HCT116 (cell line): ENCODE measurements at regions not wholly inside any gene's neighbourhood (a gene's known extent, or its start where the extent isn't known, plus 50 kb on each side); places are given as distances from the start of the nearest gene placed in this dataset.

Experiments used
- ELF1 ChIP-seq: IDR thresholded peaks from 2 replicates; pipeline ENCODE4 v1.6.1; 2012; ENCODE audit warnings: low read depth, borderline replicate concordance
- EZH2phosphoT487 ChIP-seq: fragments of 200-600 bp; IDR thresholded peaks from 2 replicates; pipeline ENCODE4 v1.6.1; 2018; ENCODE audit warnings: antibody characterized with exemption, borderline replicate concordance
- MAX ChIP-seq: IDR thresholded peaks from 2 replicates; pipeline ENCODE4 v1.6.1; 2012
- POLR2A ChIP-seq: IDR thresholded peaks from 2 replicates; pipeline ENCODE4 v1.7.0; 2011; ENCODE audit warnings: borderline replicate concordance; ENCODE audit not compliant: insufficient read depth, insufficient read length; ENCODE audit errors: extremely low read depth
- POLR2AphosphoS5 ChIP-seq: IDR thresholded peaks from 2 replicates; pipeline ENCODE4 v1.6.1; 2011; ENCODE audit warnings: mild to moderate bottlenecking, low read depth, low read length, moderate library complexity
- RAD21 ChIP-seq: IDR thresholded peaks from 2 replicates; pipeline ENCODE4 v1.6.1; 2012; ENCODE audit warnings: low read depth, mild to moderate bottlenecking
- SIN3A ChIP-seq: IDR thresholded peaks from 2 replicates; pipeline ENCODE4 v1.6.1; 2012; ENCODE audit warnings: low read depth
- SRF ChIP-seq: IDR thresholded peaks from 2 replicates; pipeline ENCODE4 v1.6.1; 2012; ENCODE audit warnings: low read depth
- YY1 ChIP-seq: IDR thresholded peaks from 2 replicates; pipeline ENCODE4 v1.6.1; 2011; ENCODE audit warnings: low read length, low read depth, moderate library complexity, mild to moderate bottlenecking; ENCODE audit not compliant: insufficient replicate concordance; ENCODE audit errors: extremely low read depth
- ZNF274 ChIP-seq: fragments of 200-500 bp; sonication (Bioruptor generic); IDR thresholded peaks from 2 replicates; pipeline ENCODE4 v1.6.1; 2014; ENCODE audit warnings: mild to moderate bottlenecking, low read depth, low read length, inconsistent platforms
- TF ChIP-seq, protein P1 (sequence below), 3 experiments: fragments of 200-600 bp in 1 of 3; sonication (generic) in 1 of 3; IDR thresholded peaks in 2 of 3; conservative IDR thresholded peaks in 1 of 3; 2 replicates each; pipeline ENCODE4 v1.5.1; 2012 to 2017; ENCODE audit warnings: low read depth in 2 of 3, low read length in 2 of 3, antibody characterized with exemption in 1 of 3, borderline replicate concordance in 1 of 3, control low read depth in 1 of 3, mild to moderate bottlenecking in 1 of 3, mixed read lengths in 1 of 3, mixed run types in 1 of 3, moderate library complexity in 1 of 3; ENCODE audit not compliant: insufficient read depth in 1 of 3
- TF ChIP-seq, protein P2 (sequence below): IDR thresholded peaks from 2 replicates; pipeline ENCODE4 v1.6.1; 2012; ENCODE audit warnings: low read depth

GRCh38 chr22:27329131-27329850 is 472.3 kb downstream of the MN1 start:
- TF ChIP-seq, protein P1, sequence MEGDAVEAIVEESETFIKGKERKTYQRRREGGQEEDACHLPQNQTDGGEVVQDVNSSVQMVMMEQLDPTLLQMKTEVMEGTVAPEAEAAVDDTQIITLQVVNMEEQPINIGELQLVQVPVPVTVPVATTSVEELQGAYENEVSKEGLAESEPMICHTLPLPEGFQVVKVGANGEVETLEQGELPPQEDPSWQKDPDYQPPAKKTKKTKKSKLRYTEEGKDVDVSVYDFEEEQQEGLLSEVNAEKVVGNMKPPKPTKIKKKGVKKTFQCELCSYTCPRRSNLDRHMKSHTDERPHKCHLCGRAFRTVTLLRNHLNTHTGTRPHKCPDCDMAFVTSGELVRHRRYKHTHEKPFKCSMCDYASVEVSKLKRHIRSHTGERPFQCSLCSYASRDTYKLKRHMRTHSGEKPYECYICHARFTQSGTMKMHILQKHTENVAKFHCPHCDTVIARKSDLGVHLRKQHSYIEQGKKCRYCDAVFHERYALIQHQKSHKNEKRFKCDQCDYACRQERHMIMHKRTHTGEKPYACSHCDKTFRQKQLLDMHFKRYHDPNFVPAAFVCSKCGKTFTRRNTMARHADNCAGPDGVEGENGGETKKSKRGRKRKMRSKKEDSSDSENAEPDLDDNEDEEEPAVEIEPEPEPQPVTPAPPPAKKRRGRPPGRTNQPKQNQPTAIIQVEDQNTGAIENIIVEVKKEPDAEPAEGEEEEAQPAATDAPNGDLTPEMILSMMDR (IDR thresholded peaks at IDR 0.05 in 2 of 3, conservative IDR thresholded peaks at IDR 0.05 in 1 of 3; ENCODE audit: borderline replicate concordance in 1 of 3, insufficient read depth in 1 of 3, low read depth in 2 of 3, low read length in 2 of 3), result no peak
- TF ChIP-seq POLR2A, result no peak
- no peak for TF ChIP-seq ZNF274
- no peak for TF ChIP-seq YY1
- no peak for TF ChIP-seq ELF1
- no peak for TF ChIP-seq MAX
- no peak for TF ChIP-seq EZH2phosphoT487
- TF ChIP-seq POLR2AphosphoS5, result no peak
- TF ChIP-seq SRF, result no peak
- TF ChIP-seq, protein P2, sequence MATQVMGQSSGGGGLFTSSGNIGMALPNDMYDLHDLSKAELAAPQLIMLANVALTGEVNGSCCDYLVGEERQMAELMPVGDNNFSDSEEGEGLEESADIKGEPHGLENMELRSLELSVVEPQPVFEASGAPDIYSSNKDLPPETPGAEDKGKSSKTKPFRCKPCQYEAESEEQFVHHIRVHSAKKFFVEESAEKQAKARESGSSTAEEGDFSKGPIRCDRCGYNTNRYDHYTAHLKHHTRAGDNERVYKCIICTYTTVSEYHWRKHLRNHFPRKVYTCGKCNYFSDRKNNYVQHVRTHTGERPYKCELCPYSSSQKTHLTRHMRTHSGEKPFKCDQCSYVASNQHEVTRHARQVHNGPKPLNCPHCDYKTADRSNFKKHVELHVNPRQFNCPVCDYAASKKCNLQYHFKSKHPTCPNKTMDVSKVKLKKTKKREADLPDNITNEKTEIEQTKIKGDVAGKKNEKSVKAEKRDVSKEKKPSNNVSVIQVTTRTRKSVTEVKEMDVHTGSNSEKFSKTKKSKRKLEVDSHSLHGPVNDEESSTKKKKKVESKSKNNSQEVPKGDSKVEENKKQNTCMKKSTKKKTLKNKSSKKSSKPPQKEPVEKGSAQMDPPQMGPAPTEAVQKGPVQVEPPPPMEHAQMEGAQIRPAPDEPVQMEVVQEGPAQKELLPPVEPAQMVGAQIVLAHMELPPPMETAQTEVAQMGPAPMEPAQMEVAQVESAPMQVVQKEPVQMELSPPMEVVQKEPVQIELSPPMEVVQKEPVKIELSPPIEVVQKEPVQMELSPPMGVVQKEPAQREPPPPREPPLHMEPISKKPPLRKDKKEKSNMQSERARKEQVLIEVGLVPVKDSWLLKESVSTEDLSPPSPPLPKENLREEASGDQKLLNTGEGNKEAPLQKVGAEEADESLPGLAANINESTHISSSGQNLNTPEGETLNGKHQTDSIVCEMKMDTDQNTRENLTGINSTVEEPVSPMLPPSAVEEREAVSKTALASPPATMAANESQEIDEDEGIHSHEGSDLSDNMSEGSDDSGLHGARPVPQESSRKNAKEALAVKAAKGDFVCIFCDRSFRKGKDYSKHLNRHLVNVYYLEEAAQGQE, result no peak
- no peak for TF ChIP-seq SIN3A
- TF ChIP-seq RAD21, result no peak
